Colonic mucosa (tissue), 4 donors: ENCODE measurements at regions not wholly inside any gene's neighbourhood (a gene's known extent, or its start where the extent isn't known, plus 50 kb on each side); places are given as distances from the start of the nearest gene placed in this dataset.

Experiments
- DNase-seq: peaks from one replicate; pipeline ENCODE4 v3.0.0-alpha.2; 2020
- H3K27ac ChIP-seq: fragments of 200-600 bp; one replicate; pipeline ENCODE4 v1.8.0; 2021
- H3K27me3 ChIP-seq: fragments of 200-600 bp; one replicate; pipeline ENCODE4 v1.8.0; 2021
- H3K36me3 ChIP-seq: fragments of 200-600 bp; one replicate; pipeline ENCODE4 v1.8.0; 2021
- H3K4me1 ChIP-seq: fragments of 200-600 bp; one replicate; pipeline ENCODE4 v1.8.0; 2021; ENCODE audit warnings: mild to moderate bottlenecking
- H3K4me3 ChIP-seq: fragments of 200-600 bp; one replicate; pipeline ENCODE4 v1.8.0; 2021
- H3K9ac ChIP-seq, 2 donors: one replicate each; pipeline ENCODE4 v1.7.0; 2013; ENCODE audit warnings: control low read depth in 2 of 2, low read depth in 2 of 2, low read length in 2 of 2
- H3K9me3 ChIP-seq: fragments of 200-600 bp; one replicate; pipeline ENCODE4 v1.8.0; 2021
- intact Hi-C: fragments of 100-400 bp; cut with DNase I; formaldehyde crosslinking; loops from one replicate; pipeline ENCODE4 v1.14.1; 2022
- TF ChIP-seq, protein P1 (sequence below): fragments of 200-600 bp; IDR thresholded peaks from one replicate; pipeline ENCODE4 v1.8.0; 2022; ENCODE audit warnings: antibody characterized with exemption, mild to moderate bottlenecking
- donor health status: healthy.
- donor health status: DM: no; HTN: no; CAD: no.
- donor health status: DM: no; HTN: no; CAD: no.

DNA sequence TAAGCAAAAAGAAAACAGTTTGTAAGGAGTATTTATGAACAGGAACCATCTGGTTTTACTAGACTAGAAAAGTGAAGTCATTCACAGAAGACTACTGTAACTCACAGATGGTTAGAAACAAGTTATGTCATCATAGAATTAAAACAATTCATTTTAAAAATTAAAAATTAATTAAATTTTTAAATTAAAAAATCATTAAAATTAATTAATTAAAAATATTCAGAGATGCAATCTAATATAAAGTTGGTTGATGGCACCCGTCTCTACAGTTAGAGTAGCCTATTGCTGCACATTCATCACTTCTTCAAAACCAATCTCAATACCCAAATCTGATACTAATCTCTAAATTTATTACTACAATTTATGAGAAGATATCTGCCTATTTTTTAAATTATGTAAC, 454.8 kb upstream of the NUPR2 start:
- no peak overlapping the region for H3K4me3 ChIP-seq
- TF ChIP-seq, protein P1, sequence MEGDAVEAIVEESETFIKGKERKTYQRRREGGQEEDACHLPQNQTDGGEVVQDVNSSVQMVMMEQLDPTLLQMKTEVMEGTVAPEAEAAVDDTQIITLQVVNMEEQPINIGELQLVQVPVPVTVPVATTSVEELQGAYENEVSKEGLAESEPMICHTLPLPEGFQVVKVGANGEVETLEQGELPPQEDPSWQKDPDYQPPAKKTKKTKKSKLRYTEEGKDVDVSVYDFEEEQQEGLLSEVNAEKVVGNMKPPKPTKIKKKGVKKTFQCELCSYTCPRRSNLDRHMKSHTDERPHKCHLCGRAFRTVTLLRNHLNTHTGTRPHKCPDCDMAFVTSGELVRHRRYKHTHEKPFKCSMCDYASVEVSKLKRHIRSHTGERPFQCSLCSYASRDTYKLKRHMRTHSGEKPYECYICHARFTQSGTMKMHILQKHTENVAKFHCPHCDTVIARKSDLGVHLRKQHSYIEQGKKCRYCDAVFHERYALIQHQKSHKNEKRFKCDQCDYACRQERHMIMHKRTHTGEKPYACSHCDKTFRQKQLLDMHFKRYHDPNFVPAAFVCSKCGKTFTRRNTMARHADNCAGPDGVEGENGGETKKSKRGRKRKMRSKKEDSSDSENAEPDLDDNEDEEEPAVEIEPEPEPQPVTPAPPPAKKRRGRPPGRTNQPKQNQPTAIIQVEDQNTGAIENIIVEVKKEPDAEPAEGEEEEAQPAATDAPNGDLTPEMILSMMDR, result no peak
- no peak overlapping the region for H3K9ac ChIP-seq
- H3K27ac ChIP-seq, result no peak overlapping the region
- intact Hi-C loops, result no loop called here
- no peaks in the 10 kb centered on the region for H3K36me3 ChIP-seq
- H3K27me3 ChIP-seq, result no peaks in the 10 kb centered on the region
- no peaks in the 10 kb centered on the region for H3K9me3 ChIP-seq
- H3K4me1 ChIP-seq, result no peaks in the 10 kb centered on the region
- no peak for DNase-seq

DNA sequence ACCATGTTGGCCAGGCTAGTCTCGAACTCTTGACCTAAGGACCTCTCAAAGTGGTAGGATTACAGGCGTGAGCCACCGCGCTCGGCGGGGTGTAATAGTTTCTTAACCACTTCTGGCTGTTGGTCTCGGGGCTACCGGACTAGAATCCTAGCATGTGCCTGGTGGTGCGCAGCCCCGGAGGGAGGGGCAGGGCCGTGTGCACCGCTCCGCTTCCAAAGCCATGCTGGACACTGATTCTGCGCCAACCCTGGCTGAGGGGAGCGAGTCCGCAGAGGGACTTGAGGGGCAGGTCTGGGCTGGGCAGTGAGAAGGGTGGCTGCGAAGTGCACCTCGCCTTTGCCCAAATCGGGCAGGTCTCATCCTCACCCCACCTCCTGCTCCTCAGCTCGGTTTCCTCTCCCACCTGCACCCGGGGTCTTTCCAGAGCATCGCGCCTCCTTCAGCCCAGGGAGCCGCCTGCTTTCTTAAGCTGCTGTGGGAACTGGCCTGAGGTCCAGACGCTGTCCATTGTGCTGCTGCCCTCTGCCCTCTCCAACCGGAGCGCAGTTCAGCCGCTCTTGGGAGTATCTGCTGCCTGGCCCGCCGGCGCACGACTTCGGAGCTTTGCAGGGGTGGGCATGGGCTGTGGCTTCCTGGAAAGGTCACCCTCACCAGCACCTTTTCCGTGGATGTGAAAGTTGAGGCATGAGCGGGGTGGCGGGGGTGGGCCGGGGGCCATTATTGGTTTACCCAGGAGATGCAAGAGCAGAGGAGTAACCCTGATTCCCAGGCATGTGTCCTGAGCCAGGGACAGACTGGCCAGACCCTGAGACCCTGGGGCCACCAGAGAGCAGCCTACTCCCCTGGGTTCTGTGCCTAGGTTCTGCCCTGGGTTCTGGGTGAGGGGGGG, 422.6 kb upstream of the NUPR2 start:
- Histone ChIP-seq H3K36me3 (no peaks in the 10 kb centered on the region), H3K27ac (no peak overlapping the region), H3K9me3 (no peaks in the 10 kb centered on the region), H3K4me3 (no peak overlapping the region), H3K27me3 (no peaks in the 10 kb centered on the region), H3K9ac (no peak overlapping the region), H3K4me1 (no peaks in the 10 kb centered on the region)
- intact Hi-C loops, result no loop called here
- DNase-seq, result no peak
- TF ChIP-seq, protein P1, result no peak

DNA sequence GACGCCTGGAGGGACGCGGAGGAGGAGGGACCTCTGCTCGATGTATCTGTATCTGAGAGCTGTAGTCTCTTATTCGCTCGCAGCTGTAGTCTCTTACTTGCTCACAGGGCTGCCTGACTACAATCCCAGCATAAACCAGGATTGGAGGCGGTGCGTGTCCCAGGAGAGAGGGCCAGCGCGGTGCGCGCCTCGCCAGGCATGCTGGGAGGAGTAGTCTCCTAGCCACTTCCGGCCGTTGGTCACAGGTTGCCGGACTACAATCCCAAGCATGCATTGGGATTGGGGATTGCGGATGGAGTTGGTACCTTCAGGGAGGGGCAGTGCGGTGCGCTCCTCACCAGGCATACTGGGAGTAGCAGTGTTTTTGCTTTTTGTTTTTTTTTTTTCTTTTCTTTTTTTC, 421.7 kb upstream of the NUPR2 start:
- Histone ChIP-seq H3K27ac (no peak overlapping the region), H3K36me3 (no peaks in the 10 kb centered on the region), H3K4me1 (no peaks in the 10 kb centered on the region), H3K27me3 (no peaks in the 10 kb centered on the region), H3K9me3 (no peaks in the 10 kb centered on the region), H3K9ac (no peak overlapping the region), H3K4me3 (no peak overlapping the region)
- DNase-seq, result no peak
- intact Hi-C loops, result no loop called here
- TF ChIP-seq, protein P1, result no peak

DNA sequence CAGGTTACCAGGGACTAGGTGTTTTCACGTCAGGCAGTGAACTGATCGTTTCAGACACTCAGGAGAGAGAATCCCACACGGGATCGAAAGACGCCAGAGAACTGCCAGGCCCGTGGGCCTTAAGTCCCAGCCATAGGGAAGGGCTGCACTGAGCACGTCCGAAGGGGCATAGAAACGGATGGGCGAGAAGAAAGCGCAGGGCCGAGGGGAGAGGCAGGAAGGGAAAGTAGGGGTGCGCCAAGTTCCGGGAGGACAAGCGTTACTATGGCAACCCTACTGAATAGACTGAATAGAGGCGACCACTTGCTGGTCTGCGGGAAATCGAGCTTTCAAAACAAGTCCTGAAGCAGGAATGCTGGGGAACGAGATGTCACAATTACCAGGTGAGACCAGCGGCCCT, 421.3 kb upstream of the NUPR2 start:
- no peak overlapping the region for H3K9ac ChIP-seq
- H3K9me3 ChIP-seq, result no peaks in the 10 kb centered on the region
- H3K27me3 ChIP-seq, result no peaks in the 10 kb centered on the region
- intact Hi-C loops, result no loop called here
- H3K4me3 ChIP-seq, result no peak overlapping the region
- DNase-seq, result no peak
- H3K27ac ChIP-seq, result no peak overlapping the region
- no peaks in the 10 kb centered on the region for H3K4me1 ChIP-seq
- TF ChIP-seq, protein P1, result no peak
- H3K36me3 ChIP-seq, result no peaks in the 10 kb centered on the region

DNA sequence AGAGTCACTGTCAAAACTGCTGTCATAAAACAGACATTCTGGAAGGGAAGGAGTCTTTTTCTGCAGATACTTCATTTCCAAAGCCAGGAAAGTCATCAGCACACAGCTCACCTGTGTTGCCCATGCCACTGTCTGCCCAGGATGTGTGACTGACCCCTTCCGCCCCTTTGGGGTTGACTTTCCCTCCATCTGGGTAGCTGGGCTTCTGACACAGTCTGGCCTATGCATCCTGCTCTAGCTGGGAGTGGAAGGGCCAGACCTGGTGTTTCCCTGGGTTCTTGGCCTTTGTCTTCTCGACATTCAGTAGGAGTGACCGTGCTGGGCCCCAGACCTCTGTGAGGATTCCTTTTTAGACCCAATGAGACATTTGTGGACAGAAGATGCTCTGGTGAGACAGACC, 378.9 kb upstream of the NUPR2 start:
- intact Hi-C loops, result no loop called here
- TF ChIP-seq, protein P1, result no peak
- DNase-seq, result no peak
- H3K4me3 ChIP-seq, result no peak overlapping the region
- no peak overlapping the region for H3K9ac ChIP-seq
- H3K9me3 ChIP-seq, result no peaks in the 10 kb centered on the region
- no peaks in the 10 kb centered on the region for H3K27me3 ChIP-seq
- H3K36me3 ChIP-seq, result no peaks in the 10 kb centered on the region
- no peak overlapping the region for H3K27ac ChIP-seq
- H3K4me1 ChIP-seq, result no peaks in the 10 kb centered on the region
